HEK293 (cell line): ENCODE measurements at regions not wholly inside any gene's neighbourhood (a gene's known extent, or its start where the extent isn't known, plus 50 kb on each side); places are given as distances from the start of the nearest gene placed in this dataset.

Source experiments
- CTCF ChIA-PET: fragments of 350-600 bp; formaldehyde crosslinking; extraction: SDS; loops from one replicate; lab custom pipeline; 2021; ENCODE audit warnings: antibody characterized with exemption; lab: Yijun Ruan, JAX
- POLR2A ChIA-PET: fragments of 300-600 bp; formaldehyde crosslinking; extraction: SDS; loops from one replicate; lab custom pipeline; 2020; ENCODE audit warnings: antibody characterized with exemption, inconsistent platforms; lab: Yijun Ruan, JAX
- H3K27ac ChIP-seq: fragments of 200-500 bp; sonication (Bioruptor generic); 2 replicates; pipeline ENCODE4 v1.5.1; 2014; ENCODE audit warnings: low read depth, low read length, control low read depth, inconsistent platforms; ENCODE audit errors: extremely low read depth
- H3K36me3 ChIP-seq, 2 experiments: fragments of 200-500 bp in 1 of 2; sonication (Bioruptor generic) in 1 of 2; 1 replicate in 1 of 2; 2 replicates in 1 of 2; pipeline ENCODE4 v1.5.1; 2014 to 2017; ENCODE audit warnings: inconsistent platforms in 2 of 2, low read length in 2 of 2; ENCODE audit not compliant: control insufficient read depth in 2 of 2, insufficient read depth in 1 of 2
- H3K4me1 ChIP-seq: fragments of 200-500 bp; sonication (Bioruptor generic); 2 replicates; pipeline ENCODE4 v1.5.1; 2014; ENCODE audit warnings: mild to moderate bottlenecking, low read length, inconsistent platforms; ENCODE audit not compliant: control insufficient read depth, insufficient read depth
- H3K4me3 ChIP-seq: 2 replicates; pipeline ENCODE4 v1.5.1; 2011; ENCODE audit warnings: low read depth, mild to moderate bottlenecking, control low read depth, low read length, moderate library complexity
- H3K9me3 ChIP-seq: fragments of 200-500 bp; sonication (Bioruptor generic); 2 replicates; pipeline ENCODE4 v1.5.1; 2014; ENCODE audit warnings: low read depth, low read length, inconsistent platforms; ENCODE audit not compliant: control insufficient read depth, insufficient read depth
- FEZF1 ChIP-seq: fragments of 450-650 bp; formaldehyde crosslinking; IDR thresholded peaks from 2 replicates; pipeline ENCODE4 v1.5.1; 2016; ENCODE audit warnings: missing biosample characterization, missing genetic modification characterization
- SETDB1 ChIP-seq: IDR thresholded peaks from one replicate; pipeline ENCODE4 v1.6.1; 2017; ENCODE audit warnings: mild to moderate bottlenecking, low read length, moderate library complexity, mixed read lengths; ENCODE audit not compliant: insufficient read length
- SP7 ChIP-seq: fragments of 450-650 bp; formaldehyde crosslinking; IDR thresholded peaks from 2 replicates; pipeline ENCODE4 v1.5.1; 2016; ENCODE audit warnings: missing biosample characterization, missing genetic modification characterization
- ZBTB21 ChIP-seq: fragments of 450-650 bp; formaldehyde crosslinking; IDR thresholded peaks from 2 replicates; pipeline ENCODE4 v1.5.1; 2017; ENCODE audit warnings: missing biosample characterization, missing genetic modification characterization
- ZEB2 ChIP-seq: fragments of 450-650 bp; formaldehyde crosslinking; IDR thresholded peaks from 2 replicates; pipeline ENCODE4 v1.5.1; 2016; ENCODE audit warnings: missing biosample characterization, missing genetic modification characterization
- ZFP37 ChIP-seq: fragments of 450-650 bp; formaldehyde crosslinking; IDR thresholded peaks from 2 replicates; pipeline ENCODE4 v1.5.1; 2016; ENCODE audit warnings: missing biosample characterization, missing genetic modification characterization
- ZNF132 ChIP-seq: fragments of 450-650 bp; formaldehyde crosslinking; IDR thresholded peaks from 2 replicates; pipeline ENCODE4 v1.5.1; 2017; ENCODE audit warnings: missing biosample characterization, missing genetic modification characterization, borderline replicate concordance
- ZNF138 ChIP-seq: fragments of 450-650 bp; formaldehyde crosslinking; IDR thresholded peaks from 2 replicates; pipeline ENCODE4 v1.5.1; 2016; ENCODE audit warnings: missing biosample characterization, missing genetic modification characterization, borderline replicate concordance
- ZNF184 ChIP-seq: fragments of 450-650 bp; IDR thresholded peaks from 2 replicates; pipeline ENCODE4 v1.5.1; 2018; ENCODE audit warnings: missing biosample characterization, mild to moderate bottlenecking, missing genetic modification characterization
- ZNF19 ChIP-seq: fragments of 450-650 bp; formaldehyde crosslinking; IDR thresholded peaks from 2 replicates; pipeline ENCODE4; 2016; ENCODE audit warnings: missing biosample characterization, missing genetic modification characterization, low read depth
- ZNF341 ChIP-seq: fragments of 450-650 bp; formaldehyde crosslinking; IDR thresholded peaks from 2 replicates; pipeline ENCODE4; 2016; ENCODE audit warnings: low read depth, missing biosample characterization, missing genetic modification characterization
- ZNF416 ChIP-seq: fragments of 450-650 bp; formaldehyde crosslinking; IDR thresholded peaks from 2 replicates; pipeline ENCODE4 v1.5.1; 2016; ENCODE audit warnings: missing biosample characterization, missing genetic modification characterization
- ZNF433 ChIP-seq: fragments of 450-650 bp; formaldehyde crosslinking; IDR thresholded peaks from 2 replicates; pipeline ENCODE4 v1.5.1; 2016; ENCODE audit warnings: missing biosample characterization, missing genetic modification characterization, low read depth
- ZNF544 ChIP-seq: fragments of 450-650 bp; formaldehyde crosslinking; IDR thresholded peaks from 2 replicates; pipeline ENCODE4 v1.5.0; 2017; ENCODE audit warnings: missing biosample characterization, missing genetic modification characterization
- ZNF561 ChIP-seq: fragments of 450-650 bp; IDR thresholded peaks from 2 replicates; pipeline ENCODE4 v1.5.1; 2018; ENCODE audit warnings: missing biosample characterization, missing genetic modification characterization, borderline replicate concordance
- ZNF704 ChIP-seq: fragments of 450-650 bp; formaldehyde crosslinking; IDR thresholded peaks from 2 replicates; pipeline ENCODE4 v1.5.1; 2016; ENCODE audit warnings: missing biosample characterization, missing genetic modification characterization
- ZNF76 ChIP-seq: fragments of 450-650 bp; formaldehyde crosslinking; IDR thresholded peaks from 2 replicates; pipeline ENCODE4; 2016; ENCODE audit warnings: low read depth, missing biosample characterization, missing genetic modification characterization, borderline replicate concordance
- TF ChIP-seq, protein P1 (sequence below): fragments of 450-650 bp; formaldehyde crosslinking; IDR thresholded peaks from 2 replicates; pipeline ENCODE4 v1.5.1; 2016; ENCODE audit warnings: missing biosample characterization, missing genetic modification characterization, low read depth
- TF ChIP-seq, protein P2 (sequence below): fragments of 450-650 bp; formaldehyde crosslinking; conservative IDR thresholded peaks from 2 replicates; pipeline ENCODE4 v1.5.1; 2016; ENCODE audit warnings: low read depth, missing biosample characterization, missing genetic modification characterization
- TF ChIP-seq, protein P3 (sequence below): fragments of 450-650 bp; formaldehyde crosslinking; IDR thresholded peaks from 2 replicates; pipeline ENCODE4 v1.5.1; 2016; ENCODE audit warnings: missing biosample characterization, missing genetic modification characterization

GRCh38 chr4:125397226-125397625 lies 82.5 kb downstream of the FAT4 start (continued):
- TF ChIP-seq ZNF19 (tag by site-specific recombination) (no peak), ZBTB21 (tag by site-specific recombination) (no peak), ZNF138 (tag by site-specific recombination) (no peak), ZNF561 (no peak), ZNF544 (tag by site-specific recombination) (no peak), ZNF341 (no peak), ZEB2 (tag by site-specific recombination) (no peak), ZNF76 (tag by site-specific recombination) (no peak), ZNF184 (no peak)

DNA sequence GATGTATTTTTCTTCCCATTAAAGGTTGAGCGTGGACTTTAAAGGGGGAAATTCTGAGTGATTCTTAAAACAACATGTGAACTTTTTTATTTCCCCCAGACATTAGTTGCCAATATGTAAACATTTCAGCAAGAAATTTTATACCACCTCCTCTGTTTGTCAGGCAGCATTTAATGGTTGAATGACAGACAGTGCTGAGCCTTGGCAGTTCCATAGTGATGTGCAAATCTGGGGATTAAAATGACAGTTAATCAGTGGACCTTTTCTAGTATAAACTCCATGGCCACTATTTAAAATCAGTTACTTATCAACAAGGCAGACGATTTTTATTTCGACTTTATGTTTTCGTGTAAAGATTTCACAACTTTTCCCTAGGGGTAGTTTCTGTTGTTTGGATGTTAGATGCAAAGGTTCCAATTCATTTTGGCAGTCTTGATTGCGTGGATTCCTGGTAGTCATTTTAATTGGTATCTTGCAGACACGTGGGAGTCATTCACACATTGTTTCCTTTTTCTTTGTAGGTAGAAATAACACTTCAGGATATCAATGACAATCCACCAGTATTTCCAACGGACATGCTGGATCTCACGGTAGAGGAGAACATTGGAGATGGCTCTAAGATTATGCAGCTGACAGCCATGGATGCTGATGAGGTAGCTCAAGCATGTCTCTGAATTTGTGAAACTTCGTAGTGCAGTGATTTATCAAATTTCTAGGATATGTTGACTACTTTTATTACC lies 83.7 kb downstream of the FAT4 start:
- Histone ChIP-seq H3K4me1 (peaks cover 8% of the 10 kb centered on the region), H3K27ac (no peak overlapping the region), H3K4me3 (no peak overlapping the region), H3K9me3 (no peaks in the 10 kb centered on the region), H3K36me3 (no peaks in the 10 kb centered on the region)
- POLR2A ChIA-PET = no interaction called here
- CTCF ChIA-PET = no interaction called here
- no peak for TF ChIP-seq SETDB1
- no peak for TF ChIP-seq ZNF433 (tag by site-specific recombination)
- TF ChIP-seq FEZF1 = no peak
- TF ChIP-seq, protein P1, sequence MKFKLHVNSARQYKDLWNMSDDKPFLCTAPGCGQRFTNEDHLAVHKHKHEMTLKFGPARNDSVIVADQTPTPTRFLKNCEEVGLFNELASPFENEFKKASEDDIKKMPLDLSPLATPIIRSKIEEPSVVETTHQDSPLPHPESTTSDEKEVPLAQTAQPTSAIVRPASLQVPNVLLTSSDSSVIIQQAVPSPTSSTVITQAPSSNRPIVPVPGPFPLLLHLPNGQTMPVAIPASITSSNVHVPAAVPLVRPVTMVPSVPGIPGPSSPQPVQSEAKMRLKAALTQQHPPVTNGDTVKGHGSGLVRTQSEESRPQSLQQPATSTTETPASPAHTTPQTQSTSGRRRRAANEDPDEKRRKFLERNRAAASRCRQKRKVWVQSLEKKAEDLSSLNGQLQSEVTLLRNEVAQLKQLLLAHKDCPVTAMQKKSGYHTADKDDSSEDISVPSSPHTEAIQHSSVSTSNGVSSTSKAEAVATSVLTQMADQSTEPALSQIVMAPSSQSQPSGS (tag by site-specific recombination) = no peak
- TF ChIP-seq, protein P2, sequence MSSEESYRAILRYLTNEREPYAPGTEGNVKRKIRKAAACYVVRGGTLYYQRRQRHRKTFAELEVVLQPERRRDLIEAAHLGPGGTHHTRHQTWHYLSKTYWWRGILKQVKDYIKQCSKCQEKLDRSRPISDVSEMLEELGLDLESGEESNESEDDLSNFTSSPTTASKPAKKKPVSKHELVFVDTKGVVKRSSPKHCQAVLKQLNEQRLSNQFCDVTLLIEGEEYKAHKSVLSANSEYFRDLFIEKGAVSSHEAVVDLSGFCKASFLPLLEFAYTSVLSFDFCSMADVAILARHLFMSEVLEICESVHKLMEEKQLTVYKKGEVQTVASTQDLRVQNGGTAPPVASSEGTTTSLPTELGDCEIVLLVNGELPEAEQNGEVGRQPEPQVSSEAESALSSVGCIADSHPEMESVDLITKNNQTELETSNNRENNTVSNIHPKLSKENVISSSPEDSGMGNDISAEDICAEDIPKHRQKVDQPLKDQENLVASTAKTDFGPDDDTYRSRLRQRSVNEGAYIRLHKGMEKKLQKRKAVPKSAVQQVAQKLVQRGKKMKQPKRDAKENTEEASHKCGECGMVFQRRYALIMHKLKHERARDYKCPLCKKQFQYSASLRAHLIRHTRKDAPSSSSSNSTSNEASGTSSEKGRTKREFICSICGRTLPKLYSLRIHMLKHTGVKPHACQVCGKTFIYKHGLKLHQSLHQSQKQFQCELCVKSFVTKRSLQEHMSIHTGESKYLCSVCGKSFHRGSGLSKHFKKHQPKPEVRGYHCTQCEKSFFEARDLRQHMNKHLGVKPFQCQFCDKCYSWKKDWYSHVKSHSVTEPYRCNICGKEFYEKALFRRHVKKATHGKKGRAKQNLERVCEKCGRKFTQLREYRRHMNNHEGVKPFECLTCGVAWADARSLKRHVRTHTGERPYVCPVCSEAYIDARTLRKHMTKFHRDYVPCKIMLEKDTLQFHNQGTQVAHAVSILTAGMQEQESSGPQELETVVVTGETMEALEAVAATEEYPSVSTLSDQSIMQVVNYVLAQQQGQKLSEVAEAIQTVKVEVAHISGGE (tag by site-specific recombination) = no peak
- no peak for TF ChIP-seq ZNF132
- TF ChIP-seq ZNF704 = no peak
- TF ChIP-seq, protein P3, sequence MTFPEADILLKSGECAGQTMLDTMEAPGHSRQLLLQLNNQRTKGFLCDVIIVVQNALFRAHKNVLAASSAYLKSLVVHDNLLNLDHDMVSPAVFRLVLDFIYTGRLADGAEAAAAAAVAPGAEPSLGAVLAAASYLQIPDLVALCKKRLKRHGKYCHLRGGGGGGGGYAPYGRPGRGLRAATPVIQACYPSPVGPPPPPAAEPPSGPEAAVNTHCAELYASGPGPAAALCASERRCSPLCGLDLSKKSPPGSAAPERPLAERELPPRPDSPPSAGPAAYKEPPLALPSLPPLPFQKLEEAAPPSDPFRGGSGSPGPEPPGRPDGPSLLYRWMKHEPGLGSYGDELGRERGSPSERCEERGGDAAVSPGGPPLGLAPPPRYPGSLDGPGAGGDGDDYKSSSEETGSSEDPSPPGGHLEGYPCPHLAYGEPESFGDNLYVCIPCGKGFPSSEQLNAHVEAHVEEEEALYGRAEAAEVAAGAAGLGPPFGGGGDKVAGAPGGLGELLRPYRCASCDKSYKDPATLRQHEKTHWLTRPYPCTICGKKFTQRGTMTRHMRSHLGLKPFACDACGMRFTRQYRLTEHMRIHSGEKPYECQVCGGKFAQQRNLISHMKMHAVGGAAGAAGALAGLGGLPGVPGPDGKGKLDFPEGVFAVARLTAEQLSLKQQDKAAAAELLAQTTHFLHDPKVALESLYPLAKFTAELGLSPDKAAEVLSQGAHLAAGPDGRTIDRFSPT (tag by site-specific recombination) = no peak
- TF ChIP-seq SP7 = no peak
- TF ChIP-seq ZNF416 (tag by site-specific recombination) = no peak
- TF ChIP-seq ZFP37 (tag by site-specific recombination) = no peak
- TF ChIP-seq, all 188 proteins: peak for 0
